SH-SY5Y (cell line): ENCODE measurements at regions not wholly inside any gene's neighbourhood (a gene's known extent, or its start where the extent isn't known, plus 50 kb on each side); places are given as distances from the start of the nearest gene placed in this dataset.

Experiments
- GATA2 ChIP-seq: IDR thresholded peaks from 2 replicates; pipeline ENCODE4 v1.6.1; 2011; ENCODE audit warnings: mild to moderate bottlenecking, low read depth, low read length
- GATA3 ChIP-seq: IDR thresholded peaks from 2 replicates; pipeline ENCODE4 v1.6.1; 2011; ENCODE audit warnings: low read depth, mild to moderate bottlenecking, low read length, moderate library complexity

- TF ChIP-seq GATA2 = no peak
- TF ChIP-seq GATA3 = no peak
These were observed 228.3 kb upstream of the EEF2KMT start for GRCh38 chr16:5325932-5326331.
